ENCODE measurements at regions not wholly inside any gene's neighbourhood (a gene's known extent, or its start where the extent isn't known, plus 50 kb on each side); places are given as distances from the start of the nearest gene placed in this dataset.

GRCh38 chr5:107272954-107273353 lies 397.8 kb downstream of the EFNA5 start:
- no peak for TF ChIP-seq EZH2phosphoT487 (IDR thresholded peaks at IDR 0.05; ENCODE audit: low read depth, severe bottlenecking, unreplicated experiment)
- no peak for TF ChIP-seq EZH2 (IDR thresholded peaks at IDR 0.05; ENCODE audit: borderline replicate concordance)
- TF ChIP-seq, protein P1, sequence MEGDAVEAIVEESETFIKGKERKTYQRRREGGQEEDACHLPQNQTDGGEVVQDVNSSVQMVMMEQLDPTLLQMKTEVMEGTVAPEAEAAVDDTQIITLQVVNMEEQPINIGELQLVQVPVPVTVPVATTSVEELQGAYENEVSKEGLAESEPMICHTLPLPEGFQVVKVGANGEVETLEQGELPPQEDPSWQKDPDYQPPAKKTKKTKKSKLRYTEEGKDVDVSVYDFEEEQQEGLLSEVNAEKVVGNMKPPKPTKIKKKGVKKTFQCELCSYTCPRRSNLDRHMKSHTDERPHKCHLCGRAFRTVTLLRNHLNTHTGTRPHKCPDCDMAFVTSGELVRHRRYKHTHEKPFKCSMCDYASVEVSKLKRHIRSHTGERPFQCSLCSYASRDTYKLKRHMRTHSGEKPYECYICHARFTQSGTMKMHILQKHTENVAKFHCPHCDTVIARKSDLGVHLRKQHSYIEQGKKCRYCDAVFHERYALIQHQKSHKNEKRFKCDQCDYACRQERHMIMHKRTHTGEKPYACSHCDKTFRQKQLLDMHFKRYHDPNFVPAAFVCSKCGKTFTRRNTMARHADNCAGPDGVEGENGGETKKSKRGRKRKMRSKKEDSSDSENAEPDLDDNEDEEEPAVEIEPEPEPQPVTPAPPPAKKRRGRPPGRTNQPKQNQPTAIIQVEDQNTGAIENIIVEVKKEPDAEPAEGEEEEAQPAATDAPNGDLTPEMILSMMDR (IDR thresholded peaks at IDR 0.05; ENCODE audit: poor library complexity): no peak
